B cell (primary cell): ENCODE measurements at regions not wholly inside any gene's neighbourhood (a gene's known extent, or its start where the extent isn't known, plus 50 kb on each side); places are given as distances from the start of the nearest gene placed in this dataset.

Experiments
- ATAC-seq: fragments of 200-7000 bp; cut with Tn5 transposase; one replicate; pipeline ENCODE4 v1.10.0; 2021; ENCODE audit warnings: low read depth, mild to moderate bottlenecking, moderate number of reproducible peaks, moderate library complexity
- CTCF ChIA-PET: fragments of 350-600 bp; sonication (Branson Sonifier 250); formaldehyde crosslinking; loops from one replicate; lab custom pipeline; 2021; ENCODE audit warnings: antibody characterized with exemption, inconsistent platforms; lab: Charles Lee
- POLR2A ChIA-PET: fragments of 350-600 bp; sonication (Branson Sonifier 250); formaldehyde crosslinking; loops from one replicate; lab custom pipeline; 2021; ENCODE audit warnings: antibody characterized with exemption; lab: Charles Lee
- DNase-seq: peaks from one replicate; pipeline ENCODE4 v3.0.0; 2013
- H2AFZ ChIP-seq: 2 replicates; pipeline ENCODE4 v1.6.1; 2012; ENCODE audit warnings: mild to moderate bottlenecking, low read depth, low read length; ENCODE audit not compliant: insufficient read depth, poor library complexity, severe bottlenecking
- H3K27ac ChIP-seq, 2 donors: 1 replicate in 1 of 2; 2 replicates in 1 of 2; pipeline ENCODE4 v1.5.1; 2012 to 2013; ENCODE audit warnings: low read length in 2 of 2, mild to moderate bottlenecking in 2 of 2, moderate library complexity in 1 of 2
- H3K27me3 ChIP-seq, 4 experiments: fragments of 200-600 bp in 1 of 4; sonication (generic) in 1 of 4; replicated peaks in 1 of 4; 1 replicate in 2 of 4; 2 replicates in 2 of 4; pipeline versions ENCODE4 v1.6.1 to v1.7.0; 2013 to 2016; ENCODE audit warnings: low read length in 3 of 4, mild to moderate bottlenecking in 2 of 4, mixed read lengths in 1 of 4, moderate library complexity in 1 of 4; ENCODE audit not compliant: insufficient read depth in 4 of 4, control insufficient read depth in 3 of 4; ENCODE audit errors: control extremely low read depth in 1 of 4
- H3K36me3 ChIP-seq, 2 experiments: replicated peaks in 1 of 2; 1 replicate in 1 of 2; 2 replicates in 1 of 2; pipeline versions ENCODE4 v1.6.1 to v1.7.1; 2013; ENCODE audit warnings: low read length in 1 of 2; ENCODE audit not compliant: insufficient read depth in 2 of 2, control insufficient read depth in 1 of 2; ENCODE audit errors: control extremely low read depth in 1 of 2, extremely low read depth in 1 of 2
- H3K4me1 ChIP-seq, 2 donors: fragments of 200-600 bp in 1 of 2; sonication (generic) in 1 of 2; 1 replicate in 1 of 2; 2 replicates in 1 of 2; pipeline versions ENCODE4 v1.5.1 to v1.6.1; 2013 to 2017; ENCODE audit warnings: low read length in 2 of 2; ENCODE audit not compliant: control insufficient read depth in 2 of 2, insufficient read depth in 2 of 2
- H3K4me2 ChIP-seq: replicated peaks from 2 replicates; pipeline ENCODE3; 2012; ENCODE audit warnings: mild to moderate bottlenecking, low read depth, low read length; ENCODE audit not compliant: poor library complexity, severe bottlenecking
- H3K4me3 ChIP-seq, 5 experiments: fragments of 200-600 bp in 1 of 5; sonication (generic) in 1 of 5; 1 replicate in 3 of 5; 2 replicates in 2 of 5; pipeline versions ENCODE4 v1.5.1 to v1.7.0; 2011 to 2016; ENCODE audit warnings: low read length in 4 of 5, mild to moderate bottlenecking in 4 of 5, low read depth in 2 of 5, control low read depth in 1 of 5, moderate library complexity in 1 of 5; ENCODE audit not compliant: insufficient read depth in 1 of 5; ENCODE audit errors: control extremely low read depth in 1 of 5, extremely low read depth in 1 of 5
- H3K79me2 ChIP-seq: fragments of 200-600 bp; sonication (generic); one replicate; pipeline ENCODE4 v1.6.0; 2016; ENCODE audit warnings: low read length; ENCODE audit not compliant: control insufficient read depth, insufficient read depth
- H3K9ac ChIP-seq: fragments of 200-600 bp; sonication (generic); 2 replicates; pipeline ENCODE4 v1.6.1; 2017; ENCODE audit warnings: mild to moderate bottlenecking, low read length, moderate library complexity
- H3K9me3 ChIP-seq, 3 donors: one replicate each; pipeline versions ENCODE4 v1.6.1 to v1.7.1; 2013; ENCODE audit warnings: low read length in 2 of 3; ENCODE audit not compliant: control insufficient read depth in 2 of 3, insufficient read depth in 1 of 3; ENCODE audit errors: control extremely low read depth in 1 of 3
- H4K20me1 ChIP-seq: 2 replicates; pipeline ENCODE4 v1.6.0; 2012; ENCODE audit warnings: mild to moderate bottlenecking, low read length; ENCODE audit not compliant: insufficient read depth, control insufficient read depth, poor library complexity, severe bottlenecking
- H3K27ac Mint-ChIP-seq: one replicate; pipeline ENCODE4 v1.8.0; 2021; ENCODE audit warnings: mixed read lengths
- H3K27me3 Mint-ChIP-seq: one replicate; pipeline ENCODE4 v1.8.0; 2021; ENCODE audit warnings: mixed read lengths
- H3K4me1 Mint-ChIP-seq: one replicate; pipeline ENCODE4 v1.8.0; 2021; ENCODE audit warnings: mixed read lengths
- H3K4me3 Mint-ChIP-seq: one replicate; pipeline ENCODE4 v1.8.0; 2021; ENCODE audit warnings: mixed read lengths
- H3K9me3 Mint-ChIP-seq: one replicate; pipeline ENCODE4 v1.8.0; 2022; ENCODE audit warnings: mixed read lengths; ENCODE audit not compliant: insufficient read depth
- CTCF ChIP-seq: fragments of 200-600 bp; IDR thresholded peaks from one replicate; pipeline ENCODE4 v1.8.0; 2022; ENCODE audit warnings: antibody characterized with exemption, mild to moderate bottlenecking
- EZH2 ChIP-seq: IDR thresholded peaks from 2 replicates; pipeline ENCODE4 v1.6.1; 2012; ENCODE audit warnings: borderline replicate concordance, low read depth, mild to moderate bottlenecking, moderate library complexity, low read length; ENCODE audit not compliant: insufficient read depth, poor library complexity, severe bottlenecking
- WGBS: methylation state at CpG from one replicate; pipeline ENCODE4 v1.1.5; 2013; ENCODE audit warnings: missing lambda C conversion rate; ENCODE audit not compliant: insufficient coverage; 5-methylcytosine and 5-hydroxymethylcytosine counted together
- intact Hi-C: fragments of 100-400 bp; cut with micrococcal nuclease; formaldehyde crosslinking; loops from one replicate; pipeline ENCODE4 v1.10.0; 2022

GRCh38 chr5:72040513-72040912 is 66.8 kb upstream of the MAP1B start:
- no peak overlapping the region for H2AFZ ChIP-seq
- no peaks in the 10 kb centered on the region for H3K4me1 ChIP-seq
- no peaks in the 10 kb centered on the region for H3K27me3 ChIP-seq
- peaks cover 21% of the 10 kb centered on the region for H3K27me3 Mint-ChIP-seq
- H3K27ac Mint-ChIP-seq, result no peak overlapping the region
- ATAC-seq (no peak), DNase-seq (no peak)
- ChIA-PET CTCF (no interaction called here), POLR2A (no interaction called here)
- no peak overlapping the region for H3K4me3 ChIP-seq
- no peaks in the 10 kb centered on the region for H3K36me3 ChIP-seq
- H4K20me1 ChIP-seq, result no peaks in the 10 kb centered on the region
- no peak overlapping the region for H3K4me2 ChIP-seq
- H3K9me3 ChIP-seq, result no peaks in the 10 kb centered on the region
- no peak overlapping the region for H3K9ac ChIP-seq
- H3K27ac ChIP-seq, result no peak overlapping the region
- intact Hi-C loops, result no loop called here
- no peaks in the 10 kb centered on the region for H3K9me3 Mint-ChIP-seq
- TF ChIP-seq EZH2 (no peak), CTCF (no peak)
- no peaks in the 10 kb centered on the region for H3K79me2 ChIP-seq
- no peaks in the 10 kb centered on the region for H3K4me1 Mint-ChIP-seq
- no peak overlapping the region for H3K4me3 Mint-ChIP-seq

- Histone ChIP-seq H2AFZ (no peak overlapping the region), H3K27ac (no peak overlapping the region), H3K4me1 (no peaks in the 10 kb centered on the region), H3K79me2 (no peaks in the 10 kb centered on the region), H3K27me3 (no peaks in the 10 kb centered on the region), H3K36me3 (no peaks in the 10 kb centered on the region), H3K9ac (no peak overlapping the region), H3K4me2 (no peak overlapping the region), H3K4me3 (no peak overlapping the region), H4K20me1 (no peaks in the 10 kb centered on the region), H3K9me3 (no peaks in the 10 kb centered on the region)
- no peak for DNase-seq
- POLR2A ChIA-PET, result no interaction called here
- Mint-ChIP-seq H3K9me3 (no peaks in the 10 kb centered on the region), H3K27ac (no peak overlapping the region), H3K4me1 (no peaks in the 10 kb centered on the region), H3K4me3 (no peak overlapping the region), H3K27me3 (peaks cover 24% of the 10 kb centered on the region)
- intact Hi-C loops, result no loop called here
- 88% methylated on average over 1 of the region's 2 CpGs for WGBS
- CTCF ChIA-PET, result no interaction called here
- ATAC-seq, result no peak
- TF ChIP-seq EZH2, result no peak
- TF ChIP-seq CTCF, result no peak
Observed at GRCh38 chr5:72041654-72042053, 65.6 kb upstream of the MAP1B start.
